Gastroesophageal sphincter (tissue), 3 donors: ENCODE measurements at regions not wholly inside any gene's neighbourhood (a gene's known extent, or its start where the extent isn't known, plus 50 kb on each side); places are given as distances from the start of the nearest gene placed in this dataset.

Experiments used
- EP300 ChIP-seq: sonication (generic); formaldehyde crosslinking; IDR thresholded peaks from one replicate; pipeline ENCODE4 v1.6.1; 2017; ENCODE audit warnings: antibody characterized with exemption, mild to moderate bottlenecking
- POLR2A ChIP-seq, 2 donors: fragments of 450-650 bp; IDR thresholded peaks; one replicate each; pipeline ENCODE4 v1.6.1; 2017; ENCODE audit warnings: antibody characterized with exemption in 2 of 2, mild to moderate bottlenecking in 2 of 2, moderate library complexity in 1 of 2
- TF ChIP-seq, protein P1 (sequence below), 4 experiments: fragments of 200-600 bp in 2 of 4; fragments of 450-650 bp in 2 of 4; sonication (generic) in 1 of 4; IDR thresholded peaks; one replicate each; pipeline ENCODE4 v1.5.1; 2017 to 2019; ENCODE audit warnings: antibody characterized with exemption in 4 of 4, mild to moderate bottlenecking in 2 of 4, moderate library complexity in 2 of 4

DNA sequence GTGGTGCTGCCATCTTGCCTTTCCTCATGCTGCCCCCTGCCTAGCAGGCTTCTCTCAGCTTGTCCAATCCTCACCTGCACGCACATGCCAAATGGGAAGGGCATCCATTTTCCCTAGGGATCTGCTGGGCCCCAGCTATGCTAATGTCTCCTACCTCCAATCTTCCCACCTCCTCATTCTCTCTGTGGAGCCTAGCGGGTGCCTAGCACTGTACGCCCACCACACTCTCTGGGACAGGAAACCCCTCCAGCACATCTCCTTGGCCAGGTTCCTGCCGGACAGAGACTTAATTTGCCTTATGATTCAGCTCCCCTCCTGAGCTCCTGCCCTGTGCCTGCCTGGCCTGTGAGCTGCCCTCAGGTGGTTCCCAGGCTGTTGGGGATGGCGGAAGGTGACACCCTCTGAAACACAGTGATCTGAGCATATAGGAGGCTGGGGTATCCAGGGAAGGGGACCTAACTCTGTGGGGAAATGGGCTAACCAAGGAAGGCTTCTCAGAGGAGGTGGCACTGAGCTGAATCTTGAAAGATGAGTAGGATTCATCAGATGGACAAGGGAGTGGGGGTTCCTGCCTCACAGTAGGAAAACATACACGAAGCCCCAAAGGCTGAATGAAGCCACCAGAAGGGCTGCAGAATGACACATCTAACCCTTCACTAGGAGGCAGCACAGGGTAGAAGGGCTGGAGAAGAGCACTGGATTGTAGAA lies 79.2 kb upstream of the WNT11 start:
- no peak for TF ChIP-seq EP300
- no peak for TF ChIP-seq POLR2A (IDR thresholded peaks at IDR 0.05)
- TF ChIP-seq, protein P1, sequence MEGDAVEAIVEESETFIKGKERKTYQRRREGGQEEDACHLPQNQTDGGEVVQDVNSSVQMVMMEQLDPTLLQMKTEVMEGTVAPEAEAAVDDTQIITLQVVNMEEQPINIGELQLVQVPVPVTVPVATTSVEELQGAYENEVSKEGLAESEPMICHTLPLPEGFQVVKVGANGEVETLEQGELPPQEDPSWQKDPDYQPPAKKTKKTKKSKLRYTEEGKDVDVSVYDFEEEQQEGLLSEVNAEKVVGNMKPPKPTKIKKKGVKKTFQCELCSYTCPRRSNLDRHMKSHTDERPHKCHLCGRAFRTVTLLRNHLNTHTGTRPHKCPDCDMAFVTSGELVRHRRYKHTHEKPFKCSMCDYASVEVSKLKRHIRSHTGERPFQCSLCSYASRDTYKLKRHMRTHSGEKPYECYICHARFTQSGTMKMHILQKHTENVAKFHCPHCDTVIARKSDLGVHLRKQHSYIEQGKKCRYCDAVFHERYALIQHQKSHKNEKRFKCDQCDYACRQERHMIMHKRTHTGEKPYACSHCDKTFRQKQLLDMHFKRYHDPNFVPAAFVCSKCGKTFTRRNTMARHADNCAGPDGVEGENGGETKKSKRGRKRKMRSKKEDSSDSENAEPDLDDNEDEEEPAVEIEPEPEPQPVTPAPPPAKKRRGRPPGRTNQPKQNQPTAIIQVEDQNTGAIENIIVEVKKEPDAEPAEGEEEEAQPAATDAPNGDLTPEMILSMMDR (IDR thresholded peaks at IDR 0.05): no peak
